ENCODE measurements at regions not wholly inside any gene's neighbourhood (a gene's known extent, or its start where the extent isn't known, plus 50 kb on each side); places are given as distances from the start of the nearest gene placed in this dataset.

GRCh38 chr13:44249431-44249836, 124.2 kb upstream of the SERP2 start:
- no peak for DNase-seq (ENCODE audit: low spot score)

GRCh38 chr13:44252938-44253337, 120.7 kb upstream of the SERP2 start:
- DNase-seq (ENCODE audit: low spot score), result no peak

- DNase-seq (ENCODE audit: low spot score), result no peak
Observed at GRCh38 chr13:44255771-44256364, 117.8 kb upstream of the SERP2 start.

- DNase-seq (ENCODE audit: low spot score), result no peak
Observed at GRCh38 chr13:44257796-44258195, 115.8 kb upstream of the SERP2 start.

GRCh38 chr13:44259045-44260027, 114.3 kb upstream of the SERP2 start:
- no peak for DNase-seq (ENCODE audit: low spot score)

- DNase-seq (ENCODE audit: low spot score), result no peak
Observed at GRCh38 chr13:44260336-44260735, 113.3 kb upstream of the SERP2 start.

- DNase-seq (ENCODE audit: low spot score), result no peak
Observed at GRCh38 chr13:44263751-44264620, 109.6 kb upstream of the SERP2 start.

- no peak for DNase-seq (ENCODE audit: low spot score)
Observed at GRCh38 chr13:44266305-44266704, 107.3 kb upstream of the SERP2 start.

GRCh38 chr13:44266772-44267171, 106.9 kb upstream of the SERP2 start:
- no peak for DNase-seq (ENCODE audit: low spot score)

GRCh38 chr13:44267203-44267602, 106.4 kb upstream of the SERP2 start:
- no peak for DNase-seq (ENCODE audit: low spot score)

GRCh38 chr13:44267980-44268379, 105.6 kb upstream of the SERP2 start:
- DNase-seq (ENCODE audit: low spot score), result no peak

GRCh38 chr13:44268980-44269379, 104.6 kb upstream of the SERP2 start:
- no peak for DNase-seq (ENCODE audit: low spot score)

- DNase-seq (ENCODE audit: low spot score), result no peak
Observed at GRCh38 chr13:44270150-44270549, 103.5 kb upstream of the SERP2 start.

- DNase-seq (ENCODE audit: low spot score), result peak; percentile 77
Observed at GRCh38 chr13:44271031-44271455, 102.6 kb upstream of the SERP2 start.

- no peak for DNase-seq (ENCODE audit: low spot score)
Observed at GRCh38 chr13:44271473-44271872, 102.2 kb upstream of the SERP2 start.

GRCh38 chr13:44271915-44272341, 101.7 kb upstream of the SERP2 start:
- no peak for DNase-seq (ENCODE audit: low spot score)

GRCh38 chr13:44272692-44273091, 100.9 kb upstream of the SERP2 start:
- DNase-seq (ENCODE audit: low spot score), result no peak

- DNase-seq (ENCODE audit: low spot score), result no peak
Observed at GRCh38 chr13:44273216-44273615, 100.4 kb upstream of the SERP2 start.

GRCh38 chr13:44273991-44274770, 99.4 kb upstream of the SERP2 start:
- DNase-seq (ENCODE audit: low spot score), result no peak

GRCh38 chr13:44274771-44275205, 98.8 kb upstream of the SERP2 start:
- no peak for DNase-seq (ENCODE audit: low spot score)

GRCh38 chr13:44275381-44275780, 98.2 kb upstream of the SERP2 start:
- no peak for DNase-seq (ENCODE audit: low spot score)

Measured in kidney capillary endothelial cell (primary cell).